ENCODE measurements at regions not wholly inside any gene's neighbourhood (a gene's known extent, or its start where the extent isn't known, plus 50 kb on each side); places are given as distances from the start of the nearest gene placed in this dataset.

GRCh38 chr15:95577927-95578326, 752.6 kb upstream of the NR2F2 start:
- CTCF ChIA-PET = no interaction called here
- no peaks in the 10 kb centered on the region for H3K36me3 ChIP-seq (ENCODE audit: insufficient read depth, low read length, poor library complexity, severe bottlenecking)
- no peak for TF ChIP-seq EZH2 (IDR thresholded peaks at IDR 0.05; ENCODE audit: borderline replicate concordance, low read depth, low read length, poor library complexity, severe bottlenecking)
- TF ChIP-seq, protein P1, sequence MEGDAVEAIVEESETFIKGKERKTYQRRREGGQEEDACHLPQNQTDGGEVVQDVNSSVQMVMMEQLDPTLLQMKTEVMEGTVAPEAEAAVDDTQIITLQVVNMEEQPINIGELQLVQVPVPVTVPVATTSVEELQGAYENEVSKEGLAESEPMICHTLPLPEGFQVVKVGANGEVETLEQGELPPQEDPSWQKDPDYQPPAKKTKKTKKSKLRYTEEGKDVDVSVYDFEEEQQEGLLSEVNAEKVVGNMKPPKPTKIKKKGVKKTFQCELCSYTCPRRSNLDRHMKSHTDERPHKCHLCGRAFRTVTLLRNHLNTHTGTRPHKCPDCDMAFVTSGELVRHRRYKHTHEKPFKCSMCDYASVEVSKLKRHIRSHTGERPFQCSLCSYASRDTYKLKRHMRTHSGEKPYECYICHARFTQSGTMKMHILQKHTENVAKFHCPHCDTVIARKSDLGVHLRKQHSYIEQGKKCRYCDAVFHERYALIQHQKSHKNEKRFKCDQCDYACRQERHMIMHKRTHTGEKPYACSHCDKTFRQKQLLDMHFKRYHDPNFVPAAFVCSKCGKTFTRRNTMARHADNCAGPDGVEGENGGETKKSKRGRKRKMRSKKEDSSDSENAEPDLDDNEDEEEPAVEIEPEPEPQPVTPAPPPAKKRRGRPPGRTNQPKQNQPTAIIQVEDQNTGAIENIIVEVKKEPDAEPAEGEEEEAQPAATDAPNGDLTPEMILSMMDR (conservative IDR thresholded peaks at IDR 0.05; ENCODE audit: low read depth, low read length) = no peak
- H3K27ac ChIP-seq (ENCODE audit: low read depth, low read length, poor library complexity, severe bottlenecking) = no peak overlapping the region
- no peak overlapping the region for H3K4me3 ChIP-seq (ENCODE audit: low read depth, low read length, poor library complexity, severe bottlenecking)
- H3K9me3 ChIP-seq (ENCODE audit: low read depth, low read length, poor library complexity, severe bottlenecking) = no peaks in the 10 kb centered on the region
- H3K27me3 ChIP-seq (replicated peaks; ENCODE audit: insufficient read depth, low read depth, low read length, poor library complexity) = no peaks in the 10 kb centered on the region
- POLR2A ChIA-PET (ENCODE audit: low non-redundant PET) = interaction anchor here (0.7 kb wide), 1 partner anchor 1321 kb away, joined by 3 read pairs; no protein-coding TSS in a partner anchor
- BruUV-seq (replicated peaks) = no TSS peak
- peak; percentile 17 for DNase-seq (ENCODE audit: low spot score)
- H3K4me1 ChIP-seq (ENCODE audit: insufficient read depth, low read length, poor library complexity, severe bottlenecking) = peaks cover 7% of the 10 kb centered on the region
- intact Hi-C loops (cut with micrococcal nuclease; ENCODE audit: unreplicated experiment) = no loop called here

- Histone ChIP-seq H3K27ac (ENCODE audit: low read depth, low read length, poor library complexity, severe bottlenecking) (no peak overlapping the region), H3K4me3 (ENCODE audit: low read depth, low read length, poor library complexity, severe bottlenecking) (no peak overlapping the region), H3K27me3 (replicated peaks; ENCODE audit: insufficient read depth, low read depth, low read length, poor library complexity) (no peaks in the 10 kb centered on the region), H3K9me3 (ENCODE audit: low read depth, low read length, poor library complexity, severe bottlenecking) (no peaks in the 10 kb centered on the region), H3K36me3 (ENCODE audit: insufficient read depth, low read length, poor library complexity, severe bottlenecking) (no peaks in the 10 kb centered on the region), H3K4me1 (ENCODE audit: insufficient read depth, low read length, poor library complexity, severe bottlenecking) (peaks cover 7% of the 10 kb centered on the region)
- BruUV-seq (replicated peaks) = no TSS peak
- no peak for TF ChIP-seq EZH2 (IDR thresholded peaks at IDR 0.05; ENCODE audit: borderline replicate concordance, low read depth, low read length, poor library complexity, severe bottlenecking)
- TF ChIP-seq, protein P1 (conservative IDR thresholded peaks at IDR 0.05; ENCODE audit: low read depth, low read length) = peak; percentile 32; the same call in 1 of the 2 replicates
- CTCF ChIA-PET = no interaction called here
- DNase-seq (ENCODE audit: low spot score) = no peak
- intact Hi-C loops (cut with micrococcal nuclease; ENCODE audit: unreplicated experiment) = no loop called here
- POLR2A ChIA-PET (ENCODE audit: low non-redundant PET) = no interaction called here
Measured at GRCh38 chr15:95580121-95580520, 750.4 kb upstream of the NR2F2 start.

GRCh38 chr15:95581595-95581994, 748.9 kb upstream of the NR2F2 start:
- Histone ChIP-seq H3K9me3 (ENCODE audit: low read depth, low read length, poor library complexity, severe bottlenecking) (no peaks in the 10 kb centered on the region), H3K27me3 (replicated peaks; ENCODE audit: insufficient read depth, low read depth, low read length, poor library complexity) (no peaks in the 10 kb centered on the region), H3K36me3 (ENCODE audit: insufficient read depth, low read length, poor library complexity, severe bottlenecking) (no peaks in the 10 kb centered on the region), H3K27ac (ENCODE audit: low read depth, low read length, poor library complexity, severe bottlenecking) (no peak overlapping the region), H3K4me3 (ENCODE audit: low read depth, low read length, poor library complexity, severe bottlenecking) (no peak overlapping the region), H3K4me1 (ENCODE audit: insufficient read depth, low read length, poor library complexity, severe bottlenecking) (peaks cover 4% of the 10 kb centered on the region)
- DNase-seq (ENCODE audit: low spot score) = no peak
- ChIA-PET CTCF (no interaction called here), POLR2A (ENCODE audit: low non-redundant PET) (no interaction called here)
- intact Hi-C loops (cut with micrococcal nuclease; ENCODE audit: unreplicated experiment) = no loop called here
- no TSS peak for BruUV-seq (replicated peaks)
- no peak for TF ChIP-seq EZH2 (IDR thresholded peaks at IDR 0.05; ENCODE audit: borderline replicate concordance, low read depth, low read length, poor library complexity, severe bottlenecking)
- TF ChIP-seq, protein P1 (conservative IDR thresholded peaks at IDR 0.05; ENCODE audit: low read depth, low read length) = no peak
